ENCODE measurements at regions not wholly inside any gene's neighbourhood (a gene's known extent, or its start where the extent isn't known, plus 50 kb on each side); places are given as distances from the start of the nearest gene placed in this dataset.

DNA sequence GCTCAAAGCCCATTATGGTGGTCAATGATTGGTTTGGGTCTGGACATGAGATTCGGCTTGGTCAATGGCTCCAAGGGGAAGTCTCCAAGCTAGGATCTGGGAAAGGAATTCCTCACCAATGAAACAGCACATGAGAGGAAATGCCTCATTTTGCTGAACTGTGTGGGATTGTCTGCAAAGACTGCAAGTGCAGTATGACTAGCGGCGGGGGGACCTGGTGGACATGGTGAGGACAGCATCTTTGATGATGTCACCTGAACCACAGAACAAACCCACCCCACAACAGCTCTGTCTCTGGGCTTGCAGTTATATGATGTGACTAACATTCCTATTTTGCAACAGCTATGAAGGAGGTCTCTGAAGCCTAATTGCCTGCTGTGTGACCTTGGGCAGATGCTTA lies 50.6 kb upstream of the NKD1 start:
- Histone ChIP-seq H3K27me3 (replicated peaks; ENCODE audit: insufficient read depth) (no peaks in the 10 kb centered on the region), H3K4me3 (no peak overlapping the region), H3K36me3 (no peaks in the 10 kb centered on the region), H3K9me3 (no peaks in the 10 kb centered on the region), H3K27ac (no peak overlapping the region), H3K4me1 (replicated peaks) (no peaks in the 10 kb centered on the region)
- 74% methylated on average over 3 of the region's 3 CpGs for WGBS
- DNase-seq (ENCODE audit: low spot score): no peak
- intact Hi-C loops (cut with DNase I): no loop called here
- TF ChIP-seq, protein P1, sequence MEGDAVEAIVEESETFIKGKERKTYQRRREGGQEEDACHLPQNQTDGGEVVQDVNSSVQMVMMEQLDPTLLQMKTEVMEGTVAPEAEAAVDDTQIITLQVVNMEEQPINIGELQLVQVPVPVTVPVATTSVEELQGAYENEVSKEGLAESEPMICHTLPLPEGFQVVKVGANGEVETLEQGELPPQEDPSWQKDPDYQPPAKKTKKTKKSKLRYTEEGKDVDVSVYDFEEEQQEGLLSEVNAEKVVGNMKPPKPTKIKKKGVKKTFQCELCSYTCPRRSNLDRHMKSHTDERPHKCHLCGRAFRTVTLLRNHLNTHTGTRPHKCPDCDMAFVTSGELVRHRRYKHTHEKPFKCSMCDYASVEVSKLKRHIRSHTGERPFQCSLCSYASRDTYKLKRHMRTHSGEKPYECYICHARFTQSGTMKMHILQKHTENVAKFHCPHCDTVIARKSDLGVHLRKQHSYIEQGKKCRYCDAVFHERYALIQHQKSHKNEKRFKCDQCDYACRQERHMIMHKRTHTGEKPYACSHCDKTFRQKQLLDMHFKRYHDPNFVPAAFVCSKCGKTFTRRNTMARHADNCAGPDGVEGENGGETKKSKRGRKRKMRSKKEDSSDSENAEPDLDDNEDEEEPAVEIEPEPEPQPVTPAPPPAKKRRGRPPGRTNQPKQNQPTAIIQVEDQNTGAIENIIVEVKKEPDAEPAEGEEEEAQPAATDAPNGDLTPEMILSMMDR (IDR thresholded peaks at IDR 0.05): no peak
- TF ChIP-seq POLR2AphosphoS5 (IDR thresholded peaks at IDR 0.05): no peak
- no peak for TF ChIP-seq POLR2A (IDR thresholded peaks at IDR 0.05)

DNA sequence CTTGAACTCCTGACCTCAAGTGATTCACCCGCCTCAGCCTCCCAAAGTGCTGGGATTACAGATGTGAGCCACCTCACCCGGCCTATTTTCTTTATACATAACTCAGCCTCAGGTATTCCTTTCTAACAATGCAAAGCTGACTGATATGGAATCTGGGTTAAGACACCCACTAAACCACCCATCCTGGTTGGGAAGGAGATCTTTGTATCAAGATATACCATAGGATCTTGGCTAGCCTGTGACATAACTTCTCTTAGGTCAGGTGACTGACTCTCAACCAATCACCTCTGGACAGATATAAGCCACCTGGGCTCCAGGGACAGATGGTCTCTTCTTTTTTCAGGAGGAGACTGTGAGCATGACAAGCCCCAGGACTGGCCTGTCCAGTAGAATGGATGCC lies 51.2 kb upstream of the NKD1 start:
- Histone ChIP-seq H3K36me3 (no peaks in the 10 kb centered on the region), H3K9me3 (no peaks in the 10 kb centered on the region), H3K4me1 (replicated peaks) (no peaks in the 10 kb centered on the region), H3K27me3 (replicated peaks; ENCODE audit: insufficient read depth) (no peaks in the 10 kb centered on the region), H3K27ac (no peak overlapping the region), H3K4me3 (no peak overlapping the region)
- WGBS: 91% methylated on average over 2 of the region's 2 CpGs
- intact Hi-C loops (cut with DNase I): no loop called here
- no peak for DNase-seq (ENCODE audit: low spot score)
- TF ChIP-seq, protein P1 (IDR thresholded peaks at IDR 0.05): no peak
- TF ChIP-seq POLR2AphosphoS5 (IDR thresholded peaks at IDR 0.05): no peak
- no peak for TF ChIP-seq POLR2A (IDR thresholded peaks at IDR 0.05)

DNA sequence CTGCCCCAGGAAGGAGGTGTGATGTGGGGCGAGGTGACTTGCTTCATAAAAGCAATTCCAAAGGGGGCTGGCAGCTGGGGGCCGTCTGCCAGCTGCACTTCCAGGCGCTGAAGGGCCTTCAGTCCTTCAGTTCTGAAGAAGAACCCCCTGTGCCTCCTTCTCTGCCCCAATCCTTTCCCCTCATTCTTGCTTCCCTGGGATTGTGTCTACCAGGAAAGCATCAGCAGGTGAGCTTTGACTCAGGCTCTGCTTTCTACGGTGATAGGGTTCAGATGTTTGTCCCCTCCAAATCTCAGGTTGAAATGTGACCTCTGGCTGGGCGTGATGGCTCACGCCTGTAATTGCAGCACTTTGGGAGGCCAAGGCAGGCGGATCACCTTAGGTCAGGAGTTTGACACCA lies 52.5 kb upstream of the NKD1 start:
- no peaks in the 10 kb centered on the region for H3K27me3 ChIP-seq (replicated peaks; ENCODE audit: insufficient read depth)
- no peaks in the 10 kb centered on the region for H3K9me3 ChIP-seq
- H3K4me1 ChIP-seq (replicated peaks): no peaks in the 10 kb centered on the region
- H3K27ac ChIP-seq: no peak overlapping the region
- no peak for DNase-seq (ENCODE audit: low spot score)
- 86% methylated on average over 7 of the region's 7 CpGs for WGBS
- intact Hi-C loops (cut with DNase I): no loop called here
- no peaks in the 10 kb centered on the region for H3K36me3 ChIP-seq
- H3K4me3 ChIP-seq: no peak overlapping the region
- TF ChIP-seq, protein P1 (IDR thresholded peaks at IDR 0.05): no peak
- no peak for TF ChIP-seq POLR2A (IDR thresholded peaks at IDR 0.05)
- TF ChIP-seq POLR2AphosphoS5 (IDR thresholded peaks at IDR 0.05): no peak

DNA sequence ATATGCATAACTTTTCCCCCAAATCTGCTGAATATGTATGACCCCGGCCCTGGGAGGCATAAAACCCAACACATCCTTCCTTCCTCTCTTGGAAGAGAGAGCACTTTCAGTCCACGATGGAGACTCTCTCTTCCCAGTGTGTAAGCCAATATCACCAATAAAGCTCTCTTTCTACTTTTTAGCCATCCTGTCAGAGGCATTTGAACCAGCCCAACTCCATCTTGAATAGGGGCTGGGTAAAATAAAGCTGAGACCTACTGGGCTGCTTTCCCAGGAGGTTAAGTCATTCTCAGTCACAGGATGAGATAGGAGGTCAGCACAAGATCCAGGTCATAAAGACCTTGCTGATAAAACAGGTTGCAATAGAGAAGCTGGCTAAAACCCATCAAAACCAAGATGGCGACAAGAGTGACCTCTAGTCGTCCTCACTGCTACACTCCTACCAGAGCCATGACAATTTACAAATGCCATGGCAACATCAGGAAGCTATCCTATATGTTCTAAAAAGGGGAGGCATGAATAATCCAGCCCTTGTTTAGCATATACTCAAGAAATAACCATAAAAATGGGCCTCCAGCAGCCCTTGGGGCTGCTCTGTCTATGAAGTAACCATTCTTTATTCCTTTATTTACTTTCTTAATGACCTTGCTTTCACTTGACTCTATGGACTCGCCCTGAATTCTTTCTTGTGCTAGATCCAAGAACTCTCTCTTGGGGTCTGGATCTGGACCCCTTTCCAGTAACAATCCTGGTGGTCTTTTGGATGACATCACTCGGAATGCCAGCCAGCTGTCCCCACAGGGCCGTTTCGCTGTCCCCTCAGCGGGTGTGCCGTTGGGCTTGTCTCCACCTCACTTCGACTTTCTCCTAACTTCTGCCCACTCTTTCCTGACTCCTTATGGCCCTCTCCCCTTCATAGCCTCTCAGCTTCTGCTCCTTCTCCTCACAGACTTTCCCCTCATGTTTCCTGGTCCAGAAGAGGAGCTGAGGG lies 53.4 kb upstream of the NKD1 start:
- no peaks in the 10 kb centered on the region for H3K27me3 ChIP-seq (replicated peaks; ENCODE audit: insufficient read depth)
- TF ChIP-seq POLR2A (IDR thresholded peaks at IDR 0.05): no peak
- TF ChIP-seq, protein P1 (IDR thresholded peaks at IDR 0.05): no peak
- TF ChIP-seq POLR2AphosphoS5 (IDR thresholded peaks at IDR 0.05): no peak
- H3K36me3 ChIP-seq: no peaks in the 10 kb centered on the region
- no peak overlapping the region for H3K27ac ChIP-seq
- DNase-seq (ENCODE audit: low spot score): no peak
- WGBS: 85% methylated on average over 11 of the region's 11 CpGs
- no peaks in the 10 kb centered on the region for H3K4me1 ChIP-seq (replicated peaks)
- no peaks in the 10 kb centered on the region for H3K9me3 ChIP-seq
- intact Hi-C loops (cut with DNase I): no loop called here
- H3K4me3 ChIP-seq: no peak overlapping the region

DNA sequence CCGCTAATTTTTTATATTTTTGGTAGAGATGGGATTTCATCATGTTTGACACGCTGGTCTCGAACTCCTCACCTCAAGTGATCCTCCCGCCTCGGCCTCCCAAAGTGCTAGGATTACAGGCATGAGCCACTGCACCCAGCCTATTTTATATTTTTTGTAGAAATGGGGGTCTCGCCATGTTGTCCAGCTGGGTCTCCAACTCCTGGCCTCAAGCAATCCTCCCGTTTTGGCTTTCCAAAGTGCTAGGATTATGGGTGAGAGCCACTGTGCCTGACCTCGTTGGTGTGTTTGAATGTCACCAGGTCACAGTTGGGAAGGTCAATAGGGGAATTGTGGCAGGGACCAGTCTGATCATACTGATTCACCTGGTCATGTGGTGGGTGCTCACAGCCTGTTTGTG lies 56.7 kb upstream of the NKD1 start:
- DNase-seq (ENCODE audit: low spot score): no peak
- Histone ChIP-seq H3K36me3 (no peaks in the 10 kb centered on the region), H3K4me1 (replicated peaks) (no peaks in the 10 kb centered on the region), H3K27ac (no peak overlapping the region), H3K4me3 (no peak overlapping the region), H3K27me3 (replicated peaks; ENCODE audit: insufficient read depth) (no peaks in the 10 kb centered on the region), H3K9me3 (no peaks in the 10 kb centered on the region)
- intact Hi-C loops (cut with DNase I): no loop called here
- TF ChIP-seq POLR2A (IDR thresholded peaks at IDR 0.05) (no peak), POLR2AphosphoS5 (IDR thresholded peaks at IDR 0.05) (no peak)
- TF ChIP-seq, protein P1 (IDR thresholded peaks at IDR 0.05): no peak
- 96% methylated on average over 8 of the region's 8 CpGs for WGBS
